NCI-H2196 (cell line): ENCODE measurements at regions not wholly inside any gene's neighbourhood (a gene's known extent, or its start where the extent isn't known, plus 50 kb on each side); places are given as distances from the start of the nearest gene placed in this dataset.

Source experiments
- DNase-seq: peaks from one replicate; lab custom pipeline; 2025; ENCODE audit not compliant: unreplicated experiment; lab: John Stamatoyannopoulos, UW

DNA sequence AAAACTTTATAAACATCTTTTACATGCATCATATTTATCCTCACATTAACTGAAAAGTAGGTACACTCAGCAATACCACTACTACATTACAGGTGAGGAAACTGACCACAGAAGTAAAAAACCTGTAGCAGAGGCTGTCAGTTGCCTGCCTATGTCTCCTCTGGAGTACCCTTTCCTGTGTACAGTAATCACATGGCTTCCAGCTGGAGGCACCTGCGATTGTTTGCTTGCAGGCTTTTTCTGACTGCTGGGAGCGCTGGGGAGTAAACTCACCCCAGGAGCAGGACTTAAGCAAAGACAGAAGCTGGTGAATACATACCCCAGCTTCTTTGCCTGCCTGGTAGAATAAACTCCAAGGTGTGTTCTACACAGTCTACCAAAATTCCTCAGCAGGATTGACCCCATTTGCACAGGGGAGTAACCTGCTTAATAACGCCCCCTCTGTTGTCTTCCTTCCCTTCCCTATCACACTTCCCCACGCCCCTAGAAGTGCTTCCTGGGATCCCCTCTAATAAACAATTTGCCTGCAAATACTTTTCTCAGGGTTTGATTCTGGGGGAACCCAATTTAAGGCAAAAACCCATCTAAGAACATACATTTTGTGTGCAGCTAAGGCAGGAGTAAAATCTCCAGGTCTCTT, 138.9 kb downstream of the PTH2R start:
- peak; percentile 47 for DNase-seq

DNA sequence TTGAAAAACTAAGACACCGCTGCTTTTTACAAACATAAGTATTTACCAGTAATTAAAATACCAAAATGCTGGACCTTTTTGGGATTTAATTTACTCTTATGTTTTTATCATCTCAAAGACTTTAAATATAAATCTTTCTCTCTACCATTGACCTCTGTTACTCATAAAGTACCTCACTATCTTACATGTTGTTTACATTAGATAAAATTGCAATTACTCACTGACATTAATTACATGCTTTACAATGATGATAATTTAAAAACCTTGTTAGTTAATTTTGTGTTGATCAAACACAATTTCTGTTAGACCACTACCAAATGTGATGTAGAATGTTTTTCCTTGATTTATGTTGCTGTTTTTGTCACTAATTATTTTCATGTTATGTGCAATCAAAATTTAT, 139.5 kb downstream of the PTH2R start:
- DNase-seq, result no peak

DNA sequence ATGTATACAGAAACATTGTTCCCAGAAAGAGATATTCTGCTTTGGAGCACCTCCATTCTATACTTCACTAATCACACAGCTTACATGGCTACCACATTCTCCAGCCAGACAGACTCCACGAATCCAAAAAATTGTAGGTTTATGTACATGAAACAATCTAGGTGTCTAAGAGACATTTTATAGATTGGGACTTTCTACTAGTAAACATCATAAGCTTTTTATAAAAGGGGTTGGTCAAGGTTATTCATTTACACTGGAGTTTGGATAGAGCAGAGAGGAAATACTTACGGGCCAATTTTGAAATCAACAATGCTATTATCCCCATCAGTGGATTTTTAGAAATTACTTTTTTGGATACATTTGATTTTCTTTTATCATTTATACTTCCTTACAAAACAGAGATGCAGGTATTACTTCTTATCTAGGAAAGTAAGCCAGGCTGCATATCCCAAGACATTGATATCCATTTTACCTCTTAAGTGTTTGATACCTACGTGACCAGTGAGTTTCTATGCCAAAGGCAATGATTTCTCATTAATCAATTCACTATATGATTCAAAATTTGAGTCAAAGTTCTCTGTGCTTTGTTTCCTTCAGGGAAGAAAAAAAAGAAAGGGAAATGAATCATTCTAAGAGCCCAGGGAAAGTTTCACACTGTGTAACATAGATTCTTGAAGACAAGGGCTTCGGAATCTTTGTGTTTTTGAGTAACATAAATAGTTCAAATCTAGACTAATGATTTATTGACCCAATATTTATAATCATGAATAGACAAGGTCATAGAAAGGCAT, 140.5 kb downstream of the PTH2R start:
- DNase-seq, result no peak

DNA sequence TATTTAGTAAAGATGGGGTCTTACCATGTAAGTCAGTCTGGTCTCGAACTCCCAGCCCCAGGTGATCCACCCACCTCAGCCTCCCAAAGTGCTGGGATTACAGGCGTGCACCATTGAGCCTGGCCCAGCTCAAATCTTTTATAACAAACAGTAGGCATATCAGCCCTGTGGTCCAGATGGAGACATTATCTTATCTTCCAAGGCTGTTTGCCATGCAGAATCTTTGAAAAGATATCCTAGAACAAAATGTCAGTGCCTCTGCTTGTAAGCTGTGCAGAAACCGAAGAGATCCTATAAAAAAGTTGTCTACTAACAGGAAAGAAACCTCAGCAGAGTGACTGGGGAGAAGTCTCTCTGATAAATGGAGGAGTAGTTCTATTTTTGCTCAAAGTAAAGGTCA, 142.1 kb downstream of the PTH2R start:
- DNase-seq, result no peak

DNA sequence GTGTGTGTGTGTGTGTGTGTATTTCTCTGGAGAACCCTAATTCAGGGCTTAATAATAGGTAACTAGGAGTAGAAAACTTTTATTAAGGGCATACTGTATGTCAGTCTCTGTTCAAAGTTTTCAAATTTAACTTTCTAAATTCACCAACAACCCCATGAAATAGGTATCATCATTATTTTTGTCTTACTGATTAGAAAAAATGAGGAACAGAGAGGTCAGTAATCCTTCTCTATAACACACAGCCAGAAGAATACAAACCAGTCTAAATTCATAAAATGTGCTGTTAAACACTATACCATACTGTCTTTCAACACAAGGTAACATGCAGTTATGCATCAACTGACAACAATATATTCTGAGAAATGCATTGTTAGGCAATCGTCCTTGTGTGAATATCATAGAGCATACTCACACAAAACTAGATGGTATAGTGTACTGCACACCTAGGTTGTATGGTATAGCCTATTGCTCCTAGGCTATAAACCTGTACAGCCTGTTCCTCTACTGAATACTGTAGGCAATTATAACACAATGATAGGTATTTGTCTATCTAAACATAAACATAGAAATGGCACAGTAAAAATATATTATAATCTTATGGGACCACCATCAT, 143.1 kb downstream of the PTH2R start:
- no peak for DNase-seq

DNA sequence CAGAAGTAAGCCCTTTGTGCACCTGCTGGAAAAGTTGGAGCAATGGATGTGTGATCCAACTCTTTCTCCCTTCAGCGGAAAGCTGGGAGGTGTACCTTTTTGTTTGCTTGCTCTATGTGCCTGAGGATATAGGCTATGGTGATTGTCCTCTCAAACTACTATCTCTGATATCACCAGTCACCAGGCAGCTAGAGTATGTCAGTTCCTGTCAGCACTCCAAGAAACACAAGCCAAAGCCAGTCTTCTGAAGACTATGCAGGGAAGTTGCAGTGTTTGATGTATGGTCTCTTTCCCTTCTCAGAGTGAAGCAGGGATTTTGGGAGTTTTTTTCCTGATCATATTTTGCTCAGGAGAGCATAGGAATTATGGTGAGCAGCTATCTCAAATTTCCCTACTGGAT, 146.4 kb downstream of the PTH2R start:
- DNase-seq, result no peak

DNA sequence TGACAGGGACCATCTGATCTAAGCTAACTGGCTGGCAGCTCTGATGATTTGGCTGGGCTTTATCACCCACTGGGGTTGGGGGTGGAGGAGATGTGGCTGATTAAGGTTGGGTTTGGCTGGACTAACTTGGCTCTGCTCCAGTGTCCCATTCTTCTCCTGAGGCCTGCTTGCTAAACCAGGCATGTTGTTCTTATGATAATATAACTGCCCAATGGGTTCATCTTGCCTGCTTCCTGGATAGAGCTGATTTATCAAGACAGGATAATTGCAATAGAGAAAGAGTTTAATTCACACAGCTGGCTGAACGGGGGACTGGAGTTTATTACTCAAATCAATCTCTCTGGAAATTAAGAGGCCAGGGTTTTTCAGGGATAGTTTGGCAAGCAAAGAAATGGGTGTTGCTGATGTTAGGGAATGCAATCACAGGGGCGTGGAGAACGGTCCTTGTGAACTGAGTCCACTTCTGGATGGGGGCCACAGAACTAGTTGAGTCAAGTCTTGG, 150.4 kb downstream of the PTH2R start:
- DNase-seq, result no peak

DNA sequence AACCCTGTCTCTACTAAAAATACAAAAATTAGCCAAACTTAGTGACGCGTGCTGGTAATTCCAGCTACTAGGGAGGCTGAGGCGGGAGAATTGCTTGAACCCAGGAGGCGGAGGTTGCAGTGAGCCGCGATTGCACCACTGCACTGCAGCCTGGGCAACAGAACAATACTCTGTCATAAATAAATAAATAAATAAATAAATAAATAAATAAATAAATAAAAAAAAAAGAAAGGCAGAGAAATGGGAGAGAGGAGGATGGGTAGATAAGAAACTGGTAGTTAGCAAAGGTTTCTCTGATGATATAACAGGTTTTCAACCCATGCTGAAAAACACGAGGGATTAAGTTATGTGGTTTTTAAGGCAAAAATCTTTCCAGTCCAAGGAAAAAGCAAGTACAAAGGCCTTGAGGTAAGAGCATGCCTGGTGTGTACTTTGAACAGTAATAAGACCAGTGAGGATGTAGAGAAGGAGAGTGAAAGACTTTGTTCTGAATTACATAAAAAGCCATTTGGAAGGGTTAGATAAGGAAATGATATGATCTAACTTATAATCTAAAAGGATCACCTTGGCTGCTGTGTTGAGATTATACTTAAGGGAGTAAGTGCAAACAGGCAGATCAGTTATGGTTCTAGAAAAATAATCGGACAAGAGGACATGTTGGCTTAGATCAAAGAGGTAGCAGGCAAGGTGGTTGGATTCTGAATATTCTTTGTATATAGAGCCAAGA, 159.3 kb downstream of the PTH2R start:
- no peak for DNase-seq

DNA sequence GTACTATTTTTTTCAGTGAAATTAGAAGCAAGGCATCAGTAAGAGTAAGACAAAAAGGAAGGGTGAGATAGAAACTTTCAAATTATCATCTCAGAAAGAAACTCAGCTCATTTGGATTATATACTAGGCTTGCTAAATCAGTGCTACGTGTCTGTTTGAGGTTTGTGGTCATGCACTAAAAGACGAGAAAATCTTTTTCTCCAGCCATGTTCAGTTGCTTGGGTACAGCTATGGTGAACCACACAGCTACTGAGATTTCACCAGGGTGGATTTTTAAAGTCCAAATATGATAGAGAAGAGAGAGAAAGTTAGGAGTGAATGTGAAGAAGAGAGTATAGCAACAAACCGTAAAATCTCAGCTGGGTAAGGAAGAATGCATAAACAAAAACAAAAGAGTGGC, 161.6 kb downstream of the PTH2R start:
- DNase-seq, result no peak

DNA sequence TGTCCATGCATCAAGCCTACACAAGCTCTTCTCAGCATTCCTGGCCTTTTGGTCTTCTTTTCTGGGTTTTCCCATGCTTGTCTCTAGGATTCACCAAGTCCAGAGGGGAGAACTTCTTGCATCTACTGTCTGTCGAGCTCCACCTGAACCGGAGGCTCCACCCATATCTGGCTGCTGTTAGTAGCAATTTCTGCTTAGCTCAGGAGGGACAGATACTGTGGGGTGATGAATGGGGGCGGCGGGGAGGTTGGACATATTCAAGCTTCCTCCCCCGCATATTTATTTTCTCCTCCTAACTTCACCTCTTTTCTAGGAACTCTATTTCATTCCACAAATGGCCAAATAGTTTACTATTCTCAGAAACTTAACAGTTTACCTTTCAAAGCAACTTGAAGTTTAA, 163.5 kb downstream of the PTH2R start:
- no peak for DNase-seq

DNA sequence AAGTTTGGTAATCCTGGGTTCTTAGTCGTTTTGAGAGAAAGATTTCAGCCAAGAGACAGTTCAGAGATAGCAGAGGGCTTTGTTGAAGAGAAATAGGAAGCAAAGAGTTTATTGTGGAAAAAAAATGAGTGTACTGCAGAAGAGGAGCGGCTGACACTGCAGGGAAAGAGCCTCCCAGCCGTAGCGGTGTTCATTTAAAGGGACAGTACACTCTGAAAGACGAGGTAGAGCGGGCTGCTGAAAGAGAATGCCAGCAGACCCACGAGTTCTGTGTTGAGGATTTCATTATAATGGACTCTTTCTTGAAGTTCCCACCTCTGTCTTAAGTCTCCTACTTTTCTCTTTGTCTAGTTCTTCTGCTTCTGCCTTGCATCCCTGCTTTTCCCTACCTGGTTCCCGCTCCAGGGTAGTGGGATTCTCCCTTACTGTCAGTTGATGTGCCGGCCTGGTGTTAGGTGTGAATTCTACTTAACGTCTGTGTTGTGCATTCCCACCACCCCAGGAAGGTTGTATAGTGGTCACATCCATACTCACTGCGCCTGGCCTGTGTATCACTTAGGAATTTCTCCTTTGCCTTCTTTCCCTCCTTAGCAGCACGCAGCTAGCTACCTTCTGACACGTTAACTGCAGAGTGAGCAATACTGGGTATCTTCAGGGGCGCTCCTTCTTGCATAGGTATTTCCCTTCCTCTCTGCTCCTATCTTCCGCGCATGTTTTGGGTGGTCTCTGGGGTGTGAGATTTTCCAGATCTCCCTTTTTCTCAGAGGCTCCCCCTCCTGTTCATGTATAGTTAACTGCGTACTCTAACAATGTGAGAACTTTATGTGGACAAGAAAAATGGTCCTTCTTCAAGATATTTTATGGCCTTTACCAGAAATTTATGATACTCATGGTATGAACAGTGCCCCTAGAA, 164.5 kb downstream of the PTH2R start:
- no peak for DNase-seq

DNA sequence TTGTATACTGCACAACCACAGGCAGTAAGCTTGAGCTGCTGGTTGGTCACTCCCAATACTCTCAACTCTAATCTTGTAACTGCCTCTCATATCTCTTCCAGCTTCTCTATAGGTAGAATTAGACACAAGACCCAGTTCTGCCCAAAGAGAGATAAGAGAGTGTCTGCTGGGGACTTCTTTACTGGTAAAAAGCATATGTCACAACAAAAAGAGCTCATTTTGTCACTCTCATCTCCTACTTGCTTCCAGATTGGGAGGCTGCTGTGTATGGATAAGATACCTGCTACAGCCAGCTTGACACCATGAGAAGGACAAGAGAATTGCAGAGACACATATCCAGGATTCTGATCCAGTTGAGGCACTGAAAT, 165.2 kb downstream of the PTH2R start:
- no peak for DNase-seq

DNA sequence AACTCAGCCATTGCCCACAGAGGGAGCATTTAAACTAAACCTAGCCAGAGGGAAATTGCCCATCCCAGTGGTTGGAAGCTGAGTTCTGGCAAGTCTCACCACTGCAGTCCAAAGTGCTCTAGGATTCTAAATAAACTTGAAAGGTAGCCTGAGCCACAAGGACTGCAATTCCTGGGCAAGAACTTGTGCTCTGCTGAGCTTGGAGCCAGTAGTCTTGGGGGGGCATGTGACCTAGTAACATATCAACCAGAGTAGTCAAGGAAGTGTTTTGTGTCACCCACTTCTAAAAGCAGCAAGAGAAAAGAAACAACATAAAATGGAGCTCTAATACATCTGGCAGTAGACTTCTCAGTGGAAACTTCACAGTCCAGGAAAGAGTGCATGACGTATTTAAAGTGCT, 167.0 kb downstream of the PTH2R start:
- no peak for DNase-seq

DNA sequence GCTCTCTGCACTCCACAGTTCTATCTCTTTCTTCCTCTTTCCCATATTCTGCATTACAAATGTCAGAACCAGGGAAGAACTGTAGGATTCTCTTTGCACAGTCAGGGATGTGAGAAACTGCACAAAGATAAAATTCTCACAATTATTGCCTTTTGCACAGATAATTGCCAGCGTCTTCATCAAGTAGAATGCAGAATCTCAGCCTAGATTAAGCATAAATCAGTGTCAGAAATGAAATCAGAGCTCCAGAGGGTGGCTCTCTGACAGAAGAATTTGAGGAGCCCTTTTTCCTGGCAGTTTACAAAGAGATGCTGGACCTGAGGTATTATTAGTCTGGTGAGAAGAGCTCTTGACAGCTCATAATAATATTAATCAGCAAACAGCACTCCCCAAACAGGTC, 173.1 kb downstream of the PTH2R start:
- no peak for DNase-seq

DNA sequence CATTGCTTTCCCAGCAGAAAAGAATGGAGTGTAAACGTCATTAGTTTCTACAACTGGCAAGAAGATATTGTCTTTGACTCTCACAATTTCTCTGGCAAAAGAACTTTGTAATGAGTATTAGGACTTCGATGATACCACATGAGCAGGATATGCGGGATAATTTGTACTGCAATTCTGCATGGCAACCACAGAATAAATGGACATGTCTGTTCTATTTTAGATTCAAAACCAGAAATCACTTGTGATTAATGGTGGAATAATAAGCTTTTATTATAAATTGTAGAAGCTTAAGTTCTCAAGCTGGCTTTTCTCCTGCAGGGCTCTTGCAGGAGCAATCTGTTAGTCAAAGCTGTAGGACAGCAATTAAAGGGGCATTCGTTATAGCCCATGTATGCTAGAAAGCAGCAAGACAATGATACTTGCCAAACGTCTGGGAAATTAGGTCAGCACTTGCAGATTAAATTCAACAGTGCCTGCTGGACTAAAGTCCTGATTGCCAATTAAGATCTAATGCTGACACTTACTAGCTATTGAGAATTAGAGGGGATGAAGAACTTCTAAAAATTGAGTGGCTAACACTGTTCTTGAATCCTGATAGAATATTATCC, 177.9 kb downstream of the PTH2R start:
- no peak for DNase-seq

DNA sequence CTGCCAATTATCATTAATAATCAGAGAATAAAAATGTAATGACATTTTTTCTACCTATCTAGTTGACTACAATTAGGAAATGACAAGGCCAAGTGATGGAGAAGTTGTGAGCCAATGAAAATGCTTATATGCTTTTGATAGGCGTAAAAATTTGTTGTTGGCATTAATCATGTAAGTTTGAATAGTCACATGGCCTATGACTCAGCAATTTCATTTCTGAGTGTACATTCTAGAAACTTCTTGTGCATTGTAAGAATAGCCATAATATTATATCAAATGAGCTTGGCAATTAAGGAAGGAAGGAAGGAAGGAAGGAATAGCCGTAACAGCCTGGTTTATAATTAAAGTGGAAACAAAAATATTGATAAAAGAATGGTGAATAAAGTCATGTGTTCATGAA, 179.9 kb downstream of the PTH2R start:
- no peak for DNase-seq

DNA sequence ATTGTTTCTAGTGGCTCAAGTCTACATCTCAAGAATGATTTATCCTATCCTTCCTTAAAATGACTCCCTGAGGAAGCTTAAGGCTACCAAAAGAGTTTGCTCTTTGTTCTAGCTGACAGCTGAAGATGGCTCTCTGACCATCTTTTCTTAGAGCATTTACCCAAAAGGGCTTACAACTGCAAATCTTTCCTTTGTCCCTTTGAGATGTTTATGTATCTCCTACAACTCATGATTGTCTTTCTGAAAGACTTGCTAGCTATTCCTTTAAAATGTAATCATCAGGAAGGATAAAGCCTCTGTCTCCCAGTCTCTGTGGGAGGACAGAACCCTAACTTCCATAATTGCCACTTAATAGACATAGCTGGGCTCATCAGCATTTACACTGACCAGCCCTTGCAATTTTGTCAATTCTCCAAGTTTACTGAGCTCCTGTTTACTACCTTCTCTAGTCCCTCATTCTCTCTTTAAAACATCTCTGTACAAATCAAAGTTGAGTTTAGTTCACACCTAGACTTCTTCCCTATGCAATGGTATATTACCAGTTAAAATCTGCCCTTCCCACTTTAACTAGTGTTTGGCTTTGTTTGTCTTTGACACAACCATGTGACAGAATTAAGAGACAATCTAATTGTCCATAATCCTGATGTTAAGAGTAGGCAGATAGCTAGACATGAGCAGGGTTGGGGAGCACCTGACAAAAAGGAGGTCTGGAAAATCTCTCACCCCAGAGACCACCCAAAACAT, 188.2 kb downstream of the PTH2R start:
- no peak for DNase-seq

DNA sequence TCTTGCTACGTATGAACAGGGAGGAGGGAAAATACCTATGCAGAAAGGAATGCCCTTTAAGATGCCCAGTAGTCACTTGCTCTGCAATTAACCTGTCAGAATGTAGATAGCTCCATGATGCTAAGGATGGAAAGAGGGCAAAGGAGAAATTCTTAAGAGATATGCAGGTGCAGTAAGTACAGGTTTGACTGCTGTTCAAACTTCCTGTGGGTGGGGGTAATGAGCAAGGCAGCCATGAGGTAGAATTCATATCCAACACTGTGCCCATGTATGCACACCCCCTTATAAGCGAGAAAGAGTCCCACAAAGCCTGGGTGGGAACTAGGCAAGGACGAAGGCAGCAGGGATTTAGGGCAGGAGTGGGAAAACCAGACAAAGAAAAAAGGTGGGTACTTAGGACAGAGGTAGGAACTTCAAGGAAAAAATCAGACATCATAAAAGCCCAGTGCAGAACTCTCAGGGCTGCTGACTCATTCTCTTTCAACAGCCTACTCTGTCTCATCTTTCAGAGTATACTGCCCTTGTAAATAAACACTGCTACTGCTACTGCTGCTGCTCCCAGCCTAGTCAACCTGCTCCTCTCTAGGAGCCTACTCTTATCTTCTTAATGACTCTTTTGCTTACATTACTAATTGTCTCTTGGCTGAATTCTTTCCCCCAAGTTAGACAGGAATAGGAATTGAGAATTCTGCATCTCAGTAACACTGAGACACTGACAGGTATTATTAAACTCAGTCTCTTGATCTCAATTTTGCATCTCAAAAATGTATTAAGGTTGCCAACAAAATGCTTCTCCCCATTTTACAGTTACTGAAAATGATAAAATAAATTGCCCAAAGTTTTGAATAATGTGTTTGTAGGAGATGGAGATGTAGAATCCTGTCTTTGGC, 189.0 kb downstream of the PTH2R start:
- no peak for DNase-seq

DNA sequence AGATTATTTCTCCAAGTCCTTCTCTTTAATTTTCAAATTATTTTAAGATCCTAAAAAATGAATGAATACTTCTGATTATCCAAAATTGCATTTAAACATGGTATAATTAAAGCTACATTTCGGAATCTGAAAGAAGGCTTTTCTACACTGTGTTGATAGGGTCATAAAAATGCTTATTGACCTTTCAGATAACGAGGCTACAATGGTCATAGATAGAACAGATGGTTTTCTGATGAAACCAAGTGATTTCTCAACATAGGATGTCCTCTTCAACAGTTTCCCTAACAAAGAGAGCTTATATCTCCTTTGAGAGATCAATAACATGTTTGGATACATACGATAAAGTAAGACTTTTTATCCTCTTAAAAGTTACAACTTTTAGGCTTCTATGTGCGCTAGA, 201.1 kb downstream of the PTH2R start:
- no peak for DNase-seq
